GM18867 (cell line): ENCODE measurements at regions not wholly inside any gene's neighbourhood (a gene's known extent, or its start where the extent isn't known, plus 50 kb on each side); places are given as distances from the start of the nearest gene placed in this dataset.

Experiments used
- ATAC-seq: cut with Tn5 transposase; IDR thresholded peaks from one replicate; pipeline ENCODE4 v1.9.1; 2021; ENCODE audit warnings: mild to moderate bottlenecking, moderate library complexity; ENCODE audit not compliant: unreplicated experiment

DNA sequence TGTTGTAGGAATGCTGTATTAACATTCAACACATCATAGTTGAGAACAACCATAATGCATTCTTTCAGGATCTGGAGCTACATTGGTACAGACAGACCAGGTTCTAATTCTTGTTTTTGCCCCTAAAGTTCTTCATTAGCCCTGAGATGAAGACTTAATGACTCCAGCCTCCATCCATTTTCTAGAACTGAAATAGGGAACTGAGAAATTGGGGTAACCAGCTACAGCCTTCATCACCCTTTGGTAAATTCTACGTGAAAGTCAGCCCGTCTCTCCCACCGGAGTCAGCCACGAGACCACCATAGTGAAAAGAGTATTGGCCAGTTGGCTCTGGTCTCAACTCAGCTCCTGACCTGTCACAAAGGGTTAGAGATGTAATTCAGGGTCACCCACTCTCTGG is 164.0 kb downstream of the NUAK1 start:
- no peak for ATAC-seq

DNA sequence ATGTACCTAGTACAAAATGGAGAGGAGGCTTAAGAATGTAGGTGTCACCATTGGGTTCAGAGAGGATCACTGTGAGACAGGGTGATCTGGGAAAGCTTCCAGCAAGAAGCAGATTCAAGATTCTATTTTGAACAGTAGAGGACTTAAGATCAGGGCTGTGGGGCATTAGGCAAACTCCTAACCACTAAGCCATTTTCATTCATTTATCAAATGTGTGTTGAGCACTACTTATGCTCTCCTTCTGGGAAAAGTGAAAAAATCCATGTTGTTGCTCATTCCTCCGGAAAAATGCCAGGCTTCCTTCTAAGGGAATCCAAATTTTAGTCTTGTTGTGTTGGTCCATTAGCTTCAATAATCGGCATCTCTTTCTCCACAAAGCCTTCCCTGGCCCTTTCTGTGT is 163.4 kb downstream of the NUAK1 start:
- no peak for ATAC-seq

DNA sequence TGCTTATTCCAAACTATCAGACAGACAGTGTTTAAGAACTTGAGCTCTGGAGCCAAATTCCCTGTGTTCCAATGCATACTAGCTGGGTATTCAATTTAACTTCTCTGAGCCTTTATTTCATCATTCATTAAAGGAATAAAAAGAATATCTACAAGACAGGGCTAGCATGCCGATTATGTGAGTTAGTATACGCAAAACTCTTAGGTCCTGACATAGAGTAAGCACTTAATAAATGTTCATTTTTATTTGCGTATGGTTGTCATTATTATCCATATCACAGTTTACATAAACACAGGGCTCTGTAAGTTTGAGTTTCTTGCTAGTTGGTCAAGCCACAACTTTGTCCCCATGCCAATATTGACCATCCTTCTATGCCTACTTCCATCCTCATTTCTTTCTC is 161.5 kb downstream of the NUAK1 start:
- no peak for ATAC-seq

DNA sequence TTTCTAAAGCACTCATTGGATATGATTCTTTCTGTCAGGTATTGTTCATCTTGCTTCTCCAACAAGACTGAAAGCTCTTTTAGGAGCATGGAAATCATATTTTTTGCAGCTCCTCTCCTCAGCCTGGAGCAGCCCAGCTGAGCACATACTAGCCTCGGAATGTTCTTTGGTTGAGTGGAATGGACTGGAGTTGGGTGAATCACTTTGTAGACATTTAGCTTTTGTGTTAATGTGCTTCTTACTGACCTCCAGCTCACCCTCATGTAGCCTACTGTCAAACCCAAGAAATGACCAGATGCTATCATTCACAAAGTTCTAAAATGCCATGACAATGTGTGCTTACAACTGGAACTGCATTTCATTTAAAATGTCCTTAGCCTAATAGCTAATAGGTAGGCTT is 161.1 kb downstream of the NUAK1 start:
- ATAC-seq = no peak

DNA sequence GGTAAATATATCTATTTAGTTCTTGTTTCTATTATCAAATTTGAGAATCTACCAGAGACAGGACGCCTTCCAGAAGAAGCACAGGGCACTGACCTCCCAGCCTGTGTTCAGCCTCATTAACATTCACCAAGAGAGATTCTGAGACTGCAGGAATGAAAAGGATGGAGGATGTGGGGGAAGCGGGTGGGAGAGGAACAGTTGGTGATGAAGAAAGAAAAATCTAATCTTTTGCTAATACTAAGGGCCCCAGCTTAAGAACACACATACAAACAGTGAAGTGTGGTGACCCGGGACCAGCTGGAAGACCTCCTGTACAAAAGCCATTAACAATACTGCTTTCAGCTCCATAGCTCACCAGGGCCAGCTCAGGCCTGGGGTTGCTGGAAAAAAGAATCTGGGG is 160.5 kb downstream of the NUAK1 start:
- no peak for ATAC-seq

DNA sequence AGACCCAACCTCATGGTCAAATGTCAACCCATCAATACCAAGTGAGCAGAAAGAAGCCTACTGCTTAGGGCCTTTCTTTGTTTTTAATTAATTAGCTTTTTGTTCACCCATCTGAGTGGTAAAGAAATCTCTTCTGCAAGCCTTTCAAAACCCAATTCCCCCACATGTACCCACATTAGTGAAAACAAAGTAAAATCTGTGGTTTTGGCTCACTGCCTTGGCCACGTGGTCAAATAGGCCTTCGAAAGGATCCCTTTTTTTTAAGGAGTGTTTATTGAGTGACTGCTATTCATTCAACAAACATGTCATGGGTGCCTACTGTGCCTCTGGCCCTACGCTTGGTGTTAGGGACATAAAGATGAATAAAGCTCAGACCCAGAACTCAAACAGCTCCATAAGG is 160.1 kb downstream of the NUAK1 start:
- ATAC-seq = no peak

DNA sequence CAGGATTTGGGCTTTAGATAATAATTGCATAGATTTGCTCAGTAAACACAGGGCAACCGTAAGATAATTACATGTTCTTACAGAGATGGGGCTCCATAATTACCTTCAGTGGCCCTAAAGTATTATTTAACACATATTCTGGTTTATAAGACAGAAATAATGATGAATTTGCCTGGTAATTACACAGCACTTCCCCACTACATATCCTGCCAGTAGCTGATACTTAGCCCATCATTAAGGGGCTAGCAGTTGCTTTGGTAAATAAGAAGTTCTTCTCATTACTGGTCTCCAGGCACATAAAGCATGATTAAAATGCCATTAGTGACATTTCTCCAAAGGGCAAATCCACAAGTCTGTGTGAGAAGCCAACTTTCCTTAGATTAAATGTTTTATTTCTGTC is 158.7 kb downstream of the NUAK1 start:
- ATAC-seq = no peak

DNA sequence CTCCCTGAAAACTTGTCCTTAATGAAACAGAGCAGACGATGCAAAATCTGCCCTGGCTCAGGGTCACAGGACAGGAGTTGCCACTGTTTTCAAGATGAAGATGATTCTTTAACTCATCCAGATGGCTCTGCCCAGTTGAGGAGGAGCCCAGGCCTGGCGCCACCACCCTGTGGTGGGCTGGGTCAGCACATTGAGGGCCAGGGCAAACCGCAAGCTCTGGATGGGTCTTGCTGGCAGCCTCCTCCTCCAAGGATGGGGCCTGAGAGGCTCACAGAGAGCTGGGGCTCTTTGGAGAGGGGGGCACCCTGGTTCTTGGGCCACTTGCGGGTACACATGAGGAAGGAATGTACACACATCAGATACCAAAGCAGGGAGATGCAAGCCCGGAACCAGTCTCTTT is 158.2 kb downstream of the NUAK1 start:
- no peak for ATAC-seq

DNA sequence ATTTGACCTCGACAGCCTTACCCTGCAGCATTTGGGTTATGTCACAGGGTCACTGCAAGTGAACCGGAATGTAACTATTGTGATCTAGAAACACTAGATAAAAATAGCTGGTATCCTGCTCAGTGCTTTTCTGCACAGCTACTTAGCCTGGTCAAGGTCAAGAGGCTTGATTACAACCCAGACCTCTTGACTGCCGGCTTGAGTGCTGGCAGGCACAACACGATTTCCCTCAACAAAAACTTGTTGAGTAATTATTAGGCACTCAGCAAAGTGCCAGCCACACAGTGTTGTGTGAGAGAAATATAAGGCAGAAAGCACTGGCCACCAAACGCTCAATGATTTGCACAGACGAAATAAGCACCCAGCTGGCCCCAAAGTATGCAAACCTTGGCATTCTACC is 156.7 kb downstream of the NUAK1 start:
- ATAC-seq = no peak

DNA sequence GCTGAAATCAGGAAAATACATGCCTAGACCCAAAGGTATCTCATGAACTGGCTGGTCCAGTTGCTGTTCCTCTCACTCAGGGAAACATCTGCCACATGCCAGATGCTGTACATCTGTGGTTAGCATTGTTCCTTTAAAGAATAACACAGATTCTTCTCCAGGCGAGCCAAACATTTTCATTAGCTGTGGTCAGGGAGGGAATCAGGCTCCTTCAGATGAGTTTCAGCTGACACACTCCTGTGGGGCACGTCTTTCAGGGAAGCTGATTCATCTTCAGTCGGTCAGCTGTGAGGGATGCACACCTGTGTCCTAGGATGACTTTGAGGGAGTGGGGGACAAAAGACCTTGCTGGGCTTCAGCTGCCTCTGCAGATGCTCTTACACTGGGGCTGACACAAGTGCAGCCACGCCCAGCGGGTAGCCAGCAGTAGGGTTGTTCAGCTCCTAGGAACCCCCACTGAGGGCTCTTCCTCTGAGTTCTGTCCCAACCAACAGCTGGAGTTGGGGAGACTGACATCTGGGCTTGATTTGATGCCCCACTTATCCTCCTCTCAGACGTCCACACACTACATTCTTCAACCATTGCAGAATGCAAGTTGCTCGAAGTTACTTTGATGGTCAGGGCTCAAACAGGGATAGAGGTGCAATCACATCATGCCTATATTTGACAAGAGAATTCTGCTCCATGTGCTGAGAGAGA is 155.0 kb downstream of the NUAK1 start:
- no peak for ATAC-seq

DNA sequence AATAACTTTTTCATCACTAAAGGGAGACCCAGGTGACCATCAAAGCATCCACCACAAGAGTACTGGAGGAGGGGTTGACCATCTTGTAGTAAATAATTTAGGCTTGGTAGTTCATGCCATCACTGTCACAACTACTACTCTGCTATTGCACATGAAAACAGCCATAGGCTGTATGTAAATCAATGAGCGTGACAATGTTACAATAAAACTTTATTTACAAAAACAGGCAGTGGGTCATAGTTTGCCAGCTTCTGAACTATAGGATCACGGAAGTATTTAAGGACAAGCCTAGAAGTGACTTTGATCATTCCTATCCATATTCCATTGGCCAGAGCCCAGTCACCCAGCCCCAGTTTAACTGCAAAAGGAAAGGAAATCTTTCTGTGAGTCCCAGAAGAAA is 153.4 kb downstream of the NUAK1 start:
- ATAC-seq = no peak

DNA sequence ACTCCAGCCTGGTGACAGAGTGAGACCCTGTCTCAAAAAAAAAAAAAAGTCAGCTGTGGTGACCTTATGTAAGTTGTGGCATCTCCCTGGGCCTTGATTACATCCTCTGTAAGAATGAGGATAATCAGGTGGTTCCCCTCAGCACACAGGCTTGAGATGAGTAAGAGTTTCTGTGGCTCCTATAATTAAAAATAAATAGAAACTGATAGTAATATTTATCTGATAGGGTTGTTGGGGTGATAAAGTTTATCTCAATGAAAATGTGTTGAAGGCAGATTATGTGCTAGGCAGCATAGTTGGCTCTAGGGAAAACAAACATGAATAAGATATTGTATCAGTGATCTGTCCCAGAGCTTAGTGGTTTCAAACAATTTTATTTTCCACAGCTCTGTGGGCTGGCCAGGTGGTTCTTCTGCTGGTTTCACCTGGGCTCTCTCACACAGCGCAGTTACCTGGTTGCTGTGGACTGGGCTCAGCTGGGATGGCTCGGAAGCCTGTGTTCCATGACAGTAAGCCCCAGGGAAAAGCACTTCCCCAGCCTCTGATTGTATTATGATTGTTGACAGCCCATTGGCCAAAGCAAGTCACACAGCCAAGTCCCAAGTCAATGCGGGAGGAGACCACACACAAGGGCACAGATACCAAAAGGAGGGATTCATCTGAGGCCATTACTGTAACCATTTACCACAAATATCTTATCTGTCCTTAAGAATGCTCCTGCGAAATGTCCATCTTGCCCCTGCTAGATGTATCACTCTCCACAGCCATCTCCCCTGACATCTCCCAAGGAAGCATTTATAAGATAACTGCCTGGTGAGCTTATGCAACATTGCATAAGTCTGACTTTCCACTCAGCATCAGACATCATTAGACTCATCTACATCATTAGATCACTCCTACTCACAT is 151.7 kb downstream of the NUAK1 start:
- ATAC-seq = peak; percentile 77

DNA sequence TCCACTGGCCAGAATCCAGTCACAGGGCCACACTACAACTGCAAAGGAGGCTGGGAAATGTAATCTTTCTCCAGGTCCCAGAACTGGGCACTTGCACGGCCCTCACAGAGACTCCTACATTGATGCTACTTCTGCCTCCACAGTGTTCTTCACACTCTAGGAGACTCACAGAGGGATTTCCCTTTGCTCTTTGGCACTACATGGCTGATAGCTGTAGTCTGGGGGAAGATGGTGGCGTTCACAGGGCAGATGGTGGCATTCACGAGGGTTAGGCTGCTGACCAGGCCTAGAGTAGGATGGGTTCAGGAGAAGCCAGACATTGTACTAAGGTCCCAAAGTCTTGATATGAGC is 151.1 kb downstream of the NUAK1 start:
- no peak for ATAC-seq

DNA sequence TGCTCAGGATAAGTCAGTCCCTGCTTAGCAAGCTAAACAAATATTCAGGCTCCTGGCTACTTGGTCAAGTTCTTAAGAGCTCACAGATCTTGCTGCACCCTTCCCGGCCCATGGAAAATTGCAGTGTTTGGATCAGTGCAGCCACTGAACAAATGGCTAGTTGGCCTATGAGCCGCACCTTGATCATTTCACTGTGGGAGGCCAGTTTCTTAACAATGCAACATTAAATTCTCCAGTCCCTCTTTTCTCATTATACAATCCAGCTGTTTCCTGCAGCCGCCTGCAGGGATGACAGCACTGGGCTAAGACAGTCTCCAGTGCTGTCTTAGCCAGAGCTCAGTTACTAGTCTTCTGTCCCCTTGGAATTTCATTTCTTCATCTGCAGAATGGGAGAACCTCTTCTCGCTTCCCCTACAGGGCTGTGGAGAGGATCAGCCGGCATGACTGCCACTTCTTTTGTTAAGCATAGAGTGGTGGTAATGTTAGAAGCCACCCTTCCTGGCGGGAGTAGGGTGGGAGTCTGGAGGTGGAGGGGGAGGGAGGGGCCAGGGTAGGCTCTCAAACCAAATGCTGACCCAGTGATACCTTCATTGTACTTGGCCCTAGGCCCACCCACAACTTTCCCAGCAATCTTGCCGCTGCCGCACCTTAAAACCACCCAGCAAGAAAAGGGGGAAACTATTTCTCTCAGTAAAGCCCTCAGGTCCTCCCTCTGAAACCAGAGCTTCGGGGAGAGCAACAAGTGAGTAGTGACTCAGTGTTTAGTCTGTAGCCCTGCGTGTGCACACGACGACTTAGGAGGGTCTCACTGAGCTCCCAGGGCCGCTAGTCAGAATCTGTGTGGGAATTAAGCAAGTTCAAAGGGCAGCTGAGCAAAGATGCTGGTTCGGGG is 145.7 kb downstream of the NUAK1 start:
- ATAC-seq = no peak

DNA sequence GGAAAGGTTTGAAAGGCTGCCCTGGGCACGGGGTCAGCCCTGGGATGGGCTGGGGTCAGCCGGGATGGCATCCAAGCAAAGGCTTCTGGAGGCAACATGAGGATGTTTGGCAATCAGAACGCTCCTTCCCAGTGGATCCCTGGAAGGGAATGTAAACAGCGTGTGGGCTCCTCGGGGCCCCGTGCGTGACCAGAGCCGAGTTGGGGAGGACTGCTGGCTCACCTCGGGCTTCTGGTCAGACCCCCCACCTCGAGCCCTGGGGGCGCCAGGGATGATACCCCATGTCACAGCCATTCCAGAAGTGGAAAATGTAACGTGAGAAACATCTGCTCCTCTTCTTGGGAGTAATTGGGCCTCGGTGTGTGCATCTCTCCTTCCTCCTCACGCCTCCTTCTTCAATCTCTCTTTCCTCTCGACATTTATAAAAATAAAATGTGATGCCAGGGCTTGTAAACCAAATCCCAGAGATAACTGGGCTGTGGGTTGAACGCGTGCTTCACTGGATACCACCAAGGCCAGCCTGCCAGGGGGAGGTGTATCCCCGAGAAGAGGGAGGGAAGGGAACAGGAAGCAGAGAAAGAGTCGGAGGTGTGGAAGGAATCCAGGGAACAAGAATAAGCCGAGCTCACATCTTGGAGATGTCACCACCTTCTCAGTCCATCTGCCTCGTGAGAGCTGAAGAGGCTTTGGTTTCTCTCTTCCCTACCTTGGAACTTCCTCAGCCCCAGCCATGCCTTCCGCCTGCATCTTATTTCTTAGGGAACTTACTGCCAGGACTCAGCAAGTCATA is 144.8 kb downstream of the NUAK1 start:
- ATAC-seq = no peak

DNA sequence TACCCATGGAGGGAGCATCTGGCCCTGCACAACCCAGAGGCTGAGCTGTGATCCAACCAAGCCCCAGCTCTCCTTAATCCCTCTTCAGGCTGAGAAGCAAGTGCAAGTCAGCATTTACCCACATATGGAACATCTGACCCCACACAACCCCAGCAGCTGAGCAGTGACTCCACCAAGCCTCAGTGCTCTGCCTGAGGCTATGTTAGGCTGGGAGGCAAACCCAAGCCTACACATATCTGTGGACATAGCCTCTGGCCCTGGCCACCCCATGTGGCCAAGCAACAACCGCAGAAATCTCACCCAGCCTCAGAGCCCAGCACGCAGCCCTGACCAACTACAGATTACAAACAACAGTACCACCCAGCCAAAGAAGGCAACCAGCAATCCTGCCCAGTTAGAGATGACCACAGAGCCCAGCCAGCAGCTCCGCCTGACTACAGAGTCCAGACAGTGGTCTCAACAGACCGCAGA is 142.8 kb downstream of the NUAK1 start:
- ATAC-seq = no peak

DNA sequence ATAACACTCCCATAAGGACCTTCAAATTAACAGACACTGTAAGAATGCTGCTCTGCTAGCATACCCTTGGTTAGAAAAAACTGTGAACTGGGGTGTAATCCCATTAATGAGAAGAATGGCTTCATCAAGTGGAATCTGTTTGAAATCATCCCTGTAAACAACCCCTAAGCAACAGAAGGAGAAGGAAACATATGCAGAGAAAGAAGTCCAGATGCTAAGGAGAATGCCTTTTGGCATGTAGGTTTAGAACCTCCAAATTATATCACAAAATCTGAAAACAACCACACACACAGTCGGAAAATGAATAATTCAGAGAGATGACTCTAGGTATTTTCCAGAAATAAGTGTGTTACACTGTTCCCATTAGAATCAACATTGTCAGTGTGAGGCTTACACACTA is 140.2 kb downstream of the NUAK1 start:
- ATAC-seq = no peak

DNA sequence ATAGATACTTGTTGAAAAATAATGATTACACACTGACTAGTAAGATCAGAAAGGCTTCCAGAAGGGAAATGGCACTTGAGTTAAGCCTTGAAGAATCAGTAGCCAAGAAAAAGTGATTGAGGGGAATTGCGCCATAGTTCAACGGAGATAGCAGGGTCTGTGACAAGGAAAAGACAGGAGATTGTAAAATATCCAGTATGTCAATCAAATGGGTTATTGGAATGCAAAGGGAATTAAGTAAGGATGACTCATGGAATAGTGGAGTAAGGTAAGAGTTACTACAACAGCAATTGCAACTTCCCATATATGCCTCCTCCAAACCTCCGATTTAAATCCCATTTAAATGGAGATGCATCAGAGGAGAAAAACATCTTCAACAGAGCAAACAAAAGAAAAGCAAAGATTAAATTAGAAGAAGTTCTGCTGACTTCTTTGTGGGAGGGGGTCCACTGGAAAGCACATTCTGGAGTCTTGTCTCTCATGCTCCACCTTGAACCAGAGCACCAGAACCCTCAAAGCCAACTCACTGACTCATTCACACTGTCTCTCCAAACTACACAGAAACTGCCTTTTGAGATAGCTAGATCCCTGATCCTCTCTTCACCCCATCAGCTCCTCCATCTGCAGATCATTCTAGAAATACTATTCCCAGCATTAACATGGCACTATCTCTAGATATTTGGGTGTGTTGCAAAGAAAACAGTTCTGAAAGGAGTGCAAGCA is 138.2 kb downstream of the NUAK1 start:
- no peak for ATAC-seq

DNA sequence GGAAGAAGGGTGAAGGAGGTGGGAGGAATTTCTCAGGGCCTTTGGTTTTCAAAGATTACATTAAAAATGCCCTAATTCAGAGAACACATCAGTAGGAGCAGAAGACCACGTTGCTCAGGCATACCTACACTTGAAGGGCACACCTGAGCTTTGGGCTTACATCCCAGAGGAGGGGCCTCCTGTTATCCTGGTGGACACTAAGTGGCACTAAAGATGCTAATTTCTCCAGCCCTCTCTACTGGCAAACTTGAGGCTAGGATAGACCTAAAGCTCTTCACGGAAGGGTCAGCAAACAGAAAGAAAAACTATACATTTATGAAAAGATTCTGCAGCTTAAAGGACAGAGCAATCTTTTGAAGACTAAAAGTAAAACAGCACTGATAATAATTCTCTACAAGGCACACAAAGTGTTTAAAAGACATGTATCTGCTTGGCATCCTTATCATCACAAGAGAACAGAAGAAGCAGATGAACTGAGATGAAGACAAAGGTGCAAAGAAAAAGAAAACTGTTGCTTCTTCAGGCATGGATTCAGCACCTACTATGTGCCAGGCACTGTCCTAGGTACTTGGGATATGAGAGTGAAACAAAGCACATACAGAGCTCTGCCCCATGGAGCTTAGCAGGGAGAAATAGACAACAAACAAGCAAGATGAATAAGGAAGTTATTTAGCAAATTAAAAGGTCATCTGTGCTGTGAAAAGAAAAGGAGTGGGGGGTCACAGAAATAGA is 137.5 kb downstream of the NUAK1 start:
- no peak for ATAC-seq
